LNCAP (cell line): ENCODE measurements at regions not wholly inside any gene's neighbourhood (a gene's known extent, or its start where the extent isn't known, plus 50 kb on each side); places are given as distances from the start of the nearest gene placed in this dataset.

ENCODE experiments used
- TF ChIP-seq, protein P1 (sequence below): fragments of 450-650 bp; IDR thresholded peaks from 2 replicates; pipeline ENCODE4 v1.5.1; 2017; ENCODE audit warnings: mild to moderate bottlenecking

DNA sequence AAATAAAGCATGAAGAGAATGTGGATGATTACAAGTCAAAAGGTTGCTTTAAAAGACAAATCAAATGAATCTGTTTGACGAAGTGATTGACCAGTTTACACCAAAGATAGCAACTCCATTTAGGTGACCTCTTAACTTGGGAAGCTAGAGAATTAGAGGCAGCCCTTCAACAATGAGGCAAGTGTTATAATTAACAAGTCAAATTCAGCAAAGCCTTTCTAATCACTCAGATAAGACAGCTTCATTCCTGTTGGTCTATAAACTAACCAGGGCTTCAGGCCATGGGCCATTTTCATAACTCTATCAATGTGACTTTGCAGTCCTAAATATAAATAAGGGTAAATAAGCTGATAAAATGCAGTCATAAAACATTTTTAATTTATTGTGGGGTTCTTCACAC is 712.2 kb upstream of the SEMA6A start:
- TF ChIP-seq, protein P1, sequence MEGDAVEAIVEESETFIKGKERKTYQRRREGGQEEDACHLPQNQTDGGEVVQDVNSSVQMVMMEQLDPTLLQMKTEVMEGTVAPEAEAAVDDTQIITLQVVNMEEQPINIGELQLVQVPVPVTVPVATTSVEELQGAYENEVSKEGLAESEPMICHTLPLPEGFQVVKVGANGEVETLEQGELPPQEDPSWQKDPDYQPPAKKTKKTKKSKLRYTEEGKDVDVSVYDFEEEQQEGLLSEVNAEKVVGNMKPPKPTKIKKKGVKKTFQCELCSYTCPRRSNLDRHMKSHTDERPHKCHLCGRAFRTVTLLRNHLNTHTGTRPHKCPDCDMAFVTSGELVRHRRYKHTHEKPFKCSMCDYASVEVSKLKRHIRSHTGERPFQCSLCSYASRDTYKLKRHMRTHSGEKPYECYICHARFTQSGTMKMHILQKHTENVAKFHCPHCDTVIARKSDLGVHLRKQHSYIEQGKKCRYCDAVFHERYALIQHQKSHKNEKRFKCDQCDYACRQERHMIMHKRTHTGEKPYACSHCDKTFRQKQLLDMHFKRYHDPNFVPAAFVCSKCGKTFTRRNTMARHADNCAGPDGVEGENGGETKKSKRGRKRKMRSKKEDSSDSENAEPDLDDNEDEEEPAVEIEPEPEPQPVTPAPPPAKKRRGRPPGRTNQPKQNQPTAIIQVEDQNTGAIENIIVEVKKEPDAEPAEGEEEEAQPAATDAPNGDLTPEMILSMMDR, result no peak

DNA sequence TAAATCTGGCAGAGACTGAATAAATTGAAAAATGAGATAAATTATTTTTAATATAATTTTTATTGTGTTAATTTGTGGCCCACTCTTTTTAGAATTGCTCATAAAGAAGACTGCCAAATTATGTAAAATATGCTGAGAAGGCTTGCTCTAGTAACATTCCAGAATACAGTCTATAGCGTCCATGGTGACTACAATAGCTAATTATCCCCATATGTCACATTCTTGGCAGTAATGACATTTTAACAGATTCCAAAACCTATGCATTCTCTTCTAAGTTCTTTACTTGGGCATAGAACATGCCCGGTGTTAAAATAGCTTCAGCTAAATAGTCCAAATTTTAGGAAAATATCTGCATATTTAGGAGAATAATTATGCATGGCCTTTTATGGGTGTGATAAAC is 697.0 kb upstream of the SEMA6A start:
- TF ChIP-seq, protein P1, result no peak

DNA sequence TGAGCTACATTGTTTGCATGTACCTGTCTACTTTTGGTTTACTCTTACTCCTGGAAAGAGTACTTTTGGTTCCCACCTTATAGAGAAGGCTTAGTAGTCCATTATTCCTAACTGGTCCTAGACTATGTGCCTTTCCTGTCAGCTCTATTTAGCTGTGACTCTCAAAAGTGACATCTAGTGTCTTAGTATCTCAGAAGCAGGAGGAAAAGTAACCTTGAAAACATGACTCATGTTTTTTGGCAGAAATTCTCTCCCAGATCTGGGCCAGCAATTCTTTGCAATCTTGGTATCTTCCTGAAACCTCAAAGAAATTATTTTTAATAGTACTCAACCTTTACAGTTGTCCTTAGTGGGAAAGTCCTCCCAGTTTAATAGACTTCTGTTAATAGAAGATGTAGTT is 691.7 kb upstream of the SEMA6A start:
- TF ChIP-seq, protein P1, result peak; percentile 15; the same call in 1 of the 2 replicates

DNA sequence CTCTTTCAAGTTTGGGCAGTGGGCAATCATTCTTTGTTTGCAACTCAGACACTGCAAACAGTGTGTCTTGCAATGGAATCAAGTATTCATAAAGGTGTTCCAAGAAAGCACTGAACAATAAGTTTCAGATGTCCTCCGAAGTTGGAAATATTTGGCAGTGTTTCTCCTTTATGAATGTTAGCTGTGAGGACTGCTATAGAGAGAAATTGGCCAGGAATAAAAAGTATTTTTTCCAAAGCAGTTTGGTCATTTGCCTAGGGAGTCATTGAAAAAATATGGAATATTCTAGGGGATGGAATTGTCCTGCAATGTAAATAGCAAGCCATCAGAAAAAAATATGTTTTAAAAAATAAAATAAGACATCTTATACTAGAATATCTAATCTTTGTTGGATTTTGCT is 688.6 kb upstream of the SEMA6A start:
- TF ChIP-seq, protein P1, result no peak

DNA sequence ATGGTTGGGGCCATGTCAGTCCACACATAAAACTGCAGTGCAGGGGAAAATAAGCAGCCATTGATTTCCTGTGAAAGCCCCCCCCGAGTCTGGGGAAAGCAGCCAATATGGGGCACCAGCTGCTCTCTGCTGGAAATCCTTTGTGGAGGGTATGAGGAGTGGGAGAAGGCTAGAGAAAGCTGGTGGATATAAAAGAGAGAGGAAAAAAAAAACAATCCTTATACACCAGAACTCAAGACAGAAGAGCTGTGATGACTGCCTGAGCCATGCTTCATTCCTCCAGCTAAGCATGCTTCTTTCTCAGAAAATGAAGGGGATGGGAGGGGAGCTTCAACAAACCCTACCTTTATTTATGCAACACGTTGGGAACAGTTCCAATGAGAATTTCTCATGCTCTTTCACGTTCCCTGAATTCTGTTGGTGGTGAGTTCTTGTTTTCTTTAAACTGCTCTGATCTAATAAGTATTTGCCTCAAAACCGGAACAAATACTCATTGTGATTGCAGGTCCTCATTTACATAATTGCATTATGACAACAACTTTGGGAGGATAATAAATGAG is 688.0 kb upstream of the SEMA6A start:
- TF ChIP-seq, protein P1, result no peak

DNA sequence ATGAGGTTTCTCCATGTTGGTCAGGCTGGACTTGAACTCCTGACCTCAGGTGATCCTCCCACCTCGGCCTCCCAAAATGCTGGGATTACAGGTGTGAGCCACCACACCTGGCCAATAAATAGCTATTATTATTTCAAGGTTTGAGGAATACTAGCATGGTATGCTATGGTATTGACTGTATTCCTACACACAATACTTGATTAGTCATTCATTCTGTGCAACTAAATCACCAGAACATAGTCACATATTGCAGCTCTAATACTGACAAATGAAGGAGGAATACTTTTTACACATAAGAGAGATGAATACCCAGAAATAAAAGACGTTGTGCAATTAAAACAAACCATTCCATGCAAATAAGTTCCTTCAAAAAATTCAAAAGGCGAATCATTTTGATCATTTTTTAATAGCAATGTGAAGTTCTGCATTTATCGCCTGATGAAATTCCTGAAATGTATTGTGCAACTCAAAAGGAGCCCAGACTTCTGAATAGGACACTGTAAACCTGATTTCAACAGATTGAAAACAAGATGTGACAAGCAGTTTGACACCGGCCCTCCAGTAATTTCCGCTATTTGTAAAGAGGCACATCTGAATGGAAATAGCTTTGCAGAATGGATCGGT is 687.4 kb upstream of the SEMA6A start:
- TF ChIP-seq, protein P1, result no peak

DNA sequence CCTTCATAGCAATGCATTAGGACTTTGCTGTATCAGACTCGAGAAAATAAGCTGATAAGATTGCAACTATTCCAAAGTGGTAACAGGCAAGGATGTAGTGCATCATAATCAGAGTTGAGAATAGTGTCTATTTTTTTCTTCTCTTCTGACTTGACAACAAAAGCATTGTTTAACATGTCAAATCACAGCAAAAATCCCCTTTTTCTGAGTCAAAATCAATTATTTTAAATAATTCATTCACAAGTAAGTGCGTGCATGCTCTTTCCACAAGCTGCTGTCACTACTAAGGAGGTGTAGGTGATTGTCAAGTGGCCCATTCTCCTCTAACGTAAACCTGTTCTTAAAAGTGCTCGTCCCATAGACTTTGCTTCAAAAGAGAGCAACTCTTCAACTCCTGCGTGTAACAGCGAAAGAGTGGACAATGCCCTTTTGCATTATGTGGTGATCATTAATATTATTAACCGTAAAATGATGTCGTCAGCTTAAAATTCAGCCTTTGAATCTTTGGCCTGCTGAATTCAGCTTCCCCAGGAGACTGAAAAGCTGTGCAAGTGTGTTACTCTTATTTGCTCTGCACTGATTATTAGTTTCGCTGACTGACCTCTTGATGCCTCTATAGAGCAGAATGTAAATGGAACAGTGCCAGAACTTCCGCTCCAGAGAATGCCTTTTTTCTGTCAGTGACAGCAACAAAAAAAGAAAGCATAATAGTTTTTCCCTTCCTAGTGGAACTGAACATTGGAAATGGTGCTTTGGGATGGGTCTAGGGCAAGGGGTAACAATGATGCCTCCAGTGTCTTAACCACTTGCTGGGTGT is 680.8 kb upstream of the SEMA6A start:
- TF ChIP-seq, protein P1, result no peak
